WERI-Rb-1 (cell line): ENCODE measurements at regions not wholly inside any gene's neighbourhood (a gene's known extent, or its start where the extent isn't known, plus 50 kb on each side); places are given as distances from the start of the nearest gene placed in this dataset.

Experiments
- DNase-seq: peaks from one replicate; pipeline ENCODE4 v3.0.0-alpha.2; 2020
- H3K27ac ChIP-seq: fragments of 250-450 bp; sonication (Bioruptor Pico); 2 replicates; pipeline ENCODE4 v1.5.1; 2020; ENCODE audit warnings: mild to moderate bottlenecking, moderate library complexity
- H3K27me3 ChIP-seq: fragments of 250-450 bp; sonication (Bioruptor Pico); 2 replicates; pipeline ENCODE4 v1.5.1; 2021; ENCODE audit warnings: mild to moderate bottlenecking, low read depth, moderate library complexity; ENCODE audit not compliant: insufficient read depth, severe bottlenecking
- H3K36me3 ChIP-seq: fragments of 250-450 bp; sonication (Bioruptor Pico); 2 replicates; pipeline ENCODE4 v1.5.1; 2020; ENCODE audit warnings: mild to moderate bottlenecking, moderate library complexity
- H3K4me3 ChIP-seq: 2 replicates; pipeline ENCODE4 v1.5.1; 2011; ENCODE audit warnings: low read depth, mild to moderate bottlenecking, control low read depth, low read length
- H3K9me3 ChIP-seq: fragments of 250-450 bp; sonication (Bioruptor Pico); 2 replicates; pipeline ENCODE4 v1.5.1; 2021; ENCODE audit warnings: mild to moderate bottlenecking, moderate library complexity; ENCODE audit not compliant: severe bottlenecking
- CTCF ChIP-seq: IDR thresholded peaks from 2 replicates; pipeline ENCODE4 v1.5.1; 2011; ENCODE audit warnings: low read depth, mild to moderate bottlenecking, control low read depth, inconsistent platforms, low read length

- Histone ChIP-seq H3K4me3 (no peak overlapping the region), H3K27me3 (no peaks in the 10 kb centered on the region), H3K36me3 (no peaks in the 10 kb centered on the region), H3K9me3 (no peaks in the 10 kb centered on the region), H3K27ac (no peak overlapping the region)
- DNase-seq, result no peak
- TF ChIP-seq CTCF, result no peak
These were observed 1521.4 kb downstream of the PLA2G4A start for GRCh38 chr1:188350104-188350503.

- H3K27me3 ChIP-seq, result no peaks in the 10 kb centered on the region
- H3K9me3 ChIP-seq, result no peaks in the 10 kb centered on the region
- no peak for TF ChIP-seq CTCF
- no peak overlapping the region for H3K27ac ChIP-seq
- DNase-seq, result no peak
- H3K36me3 ChIP-seq, result no peaks in the 10 kb centered on the region
- H3K4me3 ChIP-seq, result no peak overlapping the region
These were observed 1526.3 kb downstream of the PLA2G4A start for GRCh38 chr1:188355082-188355481.

GRCh38 chr1:188355847-188356246, 1527.1 kb downstream of the PLA2G4A start:
- H3K36me3 ChIP-seq, result no peaks in the 10 kb centered on the region
- H3K27ac ChIP-seq, result no peak overlapping the region
- H3K27me3 ChIP-seq, result no peaks in the 10 kb centered on the region
- H3K4me3 ChIP-seq, result no peak overlapping the region
- no peaks in the 10 kb centered on the region for H3K9me3 ChIP-seq
- no peak for TF ChIP-seq CTCF
- DNase-seq, result no peak

DNA sequence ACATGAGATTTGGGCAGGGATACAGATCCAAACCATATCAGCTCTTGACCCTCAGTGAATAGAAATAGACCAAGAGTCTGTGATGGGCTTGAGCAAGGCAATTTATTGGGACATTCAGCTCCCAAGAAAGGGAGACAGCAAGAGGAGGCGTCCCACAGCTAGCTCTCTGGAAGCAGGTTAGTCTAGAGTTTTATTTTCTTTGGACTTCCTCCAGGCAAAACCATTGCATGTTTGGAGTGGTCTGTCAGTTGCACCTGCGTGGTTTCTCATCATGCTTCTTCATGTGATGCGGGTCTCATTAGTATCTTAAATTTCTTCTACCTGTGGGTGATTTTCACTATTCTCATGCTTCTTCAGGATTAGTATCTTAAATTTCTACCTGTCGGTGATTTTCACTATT, 1530.6 kb downstream of the PLA2G4A start:
- no peaks in the 10 kb centered on the region for H3K9me3 ChIP-seq
- no peak for TF ChIP-seq CTCF
- no peak overlapping the region for H3K27ac ChIP-seq
- no peak overlapping the region for H3K4me3 ChIP-seq
- no peak for DNase-seq
- H3K36me3 ChIP-seq, result no peaks in the 10 kb centered on the region
- H3K27me3 ChIP-seq, result no peaks in the 10 kb centered on the region

DNA sequence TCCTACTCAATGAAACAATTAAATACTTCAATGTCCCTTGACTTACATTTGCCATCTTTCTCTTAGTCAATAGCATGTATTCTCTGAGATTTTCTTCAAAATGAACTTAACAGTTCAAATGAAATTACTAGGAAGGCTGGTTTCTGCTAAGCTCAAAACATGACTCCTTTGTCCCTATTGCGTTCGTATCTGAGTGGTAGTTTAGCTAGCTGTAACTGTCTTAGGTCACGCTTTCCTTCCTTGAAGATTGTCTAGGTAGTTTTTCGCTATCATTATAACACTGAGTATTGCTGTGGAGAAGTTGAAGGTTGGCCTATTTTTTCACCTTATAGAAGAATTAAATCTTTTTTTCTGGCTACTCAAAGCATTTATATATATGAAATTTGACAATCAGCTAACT, 1535.2 kb downstream of the PLA2G4A start:
- Histone ChIP-seq H3K36me3 (no peaks in the 10 kb centered on the region), H3K9me3 (no peaks in the 10 kb centered on the region), H3K27ac (no peak overlapping the region), H3K4me3 (no peak overlapping the region), H3K27me3 (no peaks in the 10 kb centered on the region)
- no peak for TF ChIP-seq CTCF
- no peak for DNase-seq

GRCh38 chr1:188364927-188365449, 1536.2 kb downstream of the PLA2G4A start:
- Histone ChIP-seq H3K4me3 (no peak overlapping the region), H3K9me3 (no peaks in the 10 kb centered on the region), H3K36me3 (no peaks in the 10 kb centered on the region), H3K27ac (no peak overlapping the region), H3K27me3 (no peaks in the 10 kb centered on the region)
- no peak for DNase-seq
- no peak for TF ChIP-seq CTCF
